Body of pancreas (tissue), 4 donors: ENCODE measurements at regions not wholly inside any gene's neighbourhood (a gene's known extent, or its start where the extent isn't known, plus 50 kb on each side); places are given as distances from the start of the nearest gene placed in this dataset.

Experiments
- CTCF ChIP-seq, 7 experiments: fragments of 450-650 bp in 4 of 7; fragments of 200-600 bp in 3 of 7; sonication (generic) in 3 of 7; IDR thresholded peaks; one replicate each; pipeline ENCODE4 v1.5.1; 2016 to 2019; ENCODE audit warnings: antibody characterized with exemption in 7 of 7
- POLR2A ChIP-seq, 3 donors: fragments of 450-650 bp; IDR thresholded peaks; one replicate each; pipeline ENCODE4 v1.6.1; 2016; ENCODE audit warnings: antibody characterized with exemption in 3 of 3, mild to moderate bottlenecking in 2 of 3

DNA sequence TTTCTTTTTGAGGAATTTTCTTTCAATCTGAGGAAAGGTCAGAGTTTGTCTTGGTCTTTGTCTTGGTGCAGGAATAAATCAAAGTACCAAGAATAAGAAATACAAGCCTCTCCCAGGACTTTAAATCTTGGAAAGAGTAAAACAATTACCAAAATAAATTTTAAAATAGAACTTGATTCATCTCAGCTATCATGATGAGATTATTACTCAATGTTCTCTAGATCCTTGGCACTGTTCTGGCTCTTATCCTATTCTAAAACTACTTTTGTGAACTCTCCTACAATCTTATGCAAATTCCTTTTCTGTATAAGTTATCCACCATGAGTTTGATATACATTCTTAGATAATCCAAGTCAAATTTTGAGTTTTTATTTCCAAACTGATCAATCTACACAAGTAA, 464.3 kb downstream of the PPARGC1A start:
- TF ChIP-seq CTCF (IDR thresholded peaks at IDR 0.05) (no peak), POLR2A (IDR thresholded peaks at IDR 0.05) (no peak)
